Vagina (tissue), 2 donors: ENCODE measurements at regions not wholly inside any gene's neighbourhood (a gene's known extent, or its start where the extent isn't known, plus 50 kb on each side); places are given as distances from the start of the nearest gene placed in this dataset.
A peak's percentile ranks its signal among the peaks of the same experiment; 100 is the strongest.
"Not testable (repeated sequence)": the region's sequence is repeated elsewhere in the genome, so short reads cannot be mapped to it uniquely, and the experiment has no call there.

ENCODE experiments used
- DNase-seq, 2 donors: peaks; one replicate each; pipeline ENCODE4 v3.0.0-alpha.2; 2017; ENCODE audit errors: extremely low spot score in 2 of 2
- H3K27ac ChIP-seq: fragments of 200-600 bp; sonication (generic); one replicate; pipeline ENCODE4 v1.5.1; 2019
- H3K27me3 ChIP-seq: fragments of 200-600 bp; sonication (generic); one replicate; pipeline ENCODE4 v1.5.1; 2019
- H3K36me3 ChIP-seq, 2 donors: fragments of 200-600 bp; sonication (generic); one replicate each; pipeline ENCODE4 v1.5.1; 2017 to 2019
- H3K4me1 ChIP-seq: fragments of 200-600 bp; sonication (generic); one replicate; pipeline ENCODE4 v1.5.1; 2019
- H3K4me3 ChIP-seq, 2 donors: fragments of 200-600 bp; sonication (generic); 1 replicate in 1 of 2; 2 replicates in 1 of 2; pipeline ENCODE4 v1.5.1; 2016 to 2019
- H3K9me3 ChIP-seq: fragments of 200-600 bp; sonication (generic); one replicate; pipeline ENCODE4 v1.5.1; 2019
- POLR2A ChIP-seq, 2 donors: fragments of 450-650 bp; IDR thresholded peaks; one replicate each; pipeline ENCODE4 v1.6.1; 2017; ENCODE audit warnings: antibody characterized with exemption in 2 of 2, mild to moderate bottlenecking in 2 of 2, moderate library complexity in 2 of 2
- POLR2AphosphoS5 ChIP-seq, 2 donors: sonication (generic); formaldehyde crosslinking; IDR thresholded peaks; one replicate each; pipeline ENCODE4 v1.9.0; 2017; ENCODE audit warnings: antibody characterized with exemption in 2 of 2, mild to moderate bottlenecking in 2 of 2, low read depth in 1 of 2; ENCODE audit not compliant: insufficient read depth in 1 of 2
- intact Hi-C: fragments of 100-400 bp; cut with DNase I; formaldehyde crosslinking; loops from one replicate; pipeline ENCODE4 v1.15.1; 2023
- TF ChIP-seq, protein P1 (sequence below), 3 experiments: fragments of 450-650 bp in 2 of 3; fragments of 200-600 bp in 1 of 3; sonication (generic) in 1 of 3; IDR thresholded peaks; one replicate each; pipeline ENCODE4 v1.5.1; 2017 to 2019; ENCODE audit warnings: antibody characterized with exemption in 3 of 3, mild to moderate bottlenecking in 2 of 3, moderate library complexity in 2 of 3

DNA sequence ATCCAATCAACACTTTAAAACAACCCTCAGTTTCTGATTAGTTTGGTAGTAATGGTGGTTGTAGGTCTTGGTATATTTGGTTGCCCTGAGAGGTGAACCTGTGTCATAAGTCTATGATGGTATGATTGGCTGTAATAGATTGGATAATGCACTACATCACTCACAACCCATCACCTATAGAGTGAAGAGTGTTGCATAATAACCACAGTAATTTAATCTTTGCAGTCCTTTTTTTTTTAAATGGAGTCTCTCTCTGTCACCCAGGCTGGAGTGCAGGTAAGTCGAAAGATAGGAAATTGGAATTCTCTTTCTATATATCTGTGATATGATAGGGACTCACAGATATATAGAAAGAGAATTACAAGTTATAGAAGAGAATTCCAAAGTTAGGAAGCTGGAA is 133.4 kb upstream of the PGR start:
- H3K4me3 ChIP-seq = no peak overlapping the region
- H3K4me1 ChIP-seq = peaks cover 6% of the 10 kb centered on the region
- no peak for TF ChIP-seq POLR2AphosphoS5 (IDR thresholded peaks at IDR 0.05; ENCODE audit: insufficient read depth in 1 of 2, low read depth in 1 of 2)
- no peak for TF ChIP-seq POLR2A (IDR thresholded peaks at IDR 0.05)
- TF ChIP-seq, protein P1, sequence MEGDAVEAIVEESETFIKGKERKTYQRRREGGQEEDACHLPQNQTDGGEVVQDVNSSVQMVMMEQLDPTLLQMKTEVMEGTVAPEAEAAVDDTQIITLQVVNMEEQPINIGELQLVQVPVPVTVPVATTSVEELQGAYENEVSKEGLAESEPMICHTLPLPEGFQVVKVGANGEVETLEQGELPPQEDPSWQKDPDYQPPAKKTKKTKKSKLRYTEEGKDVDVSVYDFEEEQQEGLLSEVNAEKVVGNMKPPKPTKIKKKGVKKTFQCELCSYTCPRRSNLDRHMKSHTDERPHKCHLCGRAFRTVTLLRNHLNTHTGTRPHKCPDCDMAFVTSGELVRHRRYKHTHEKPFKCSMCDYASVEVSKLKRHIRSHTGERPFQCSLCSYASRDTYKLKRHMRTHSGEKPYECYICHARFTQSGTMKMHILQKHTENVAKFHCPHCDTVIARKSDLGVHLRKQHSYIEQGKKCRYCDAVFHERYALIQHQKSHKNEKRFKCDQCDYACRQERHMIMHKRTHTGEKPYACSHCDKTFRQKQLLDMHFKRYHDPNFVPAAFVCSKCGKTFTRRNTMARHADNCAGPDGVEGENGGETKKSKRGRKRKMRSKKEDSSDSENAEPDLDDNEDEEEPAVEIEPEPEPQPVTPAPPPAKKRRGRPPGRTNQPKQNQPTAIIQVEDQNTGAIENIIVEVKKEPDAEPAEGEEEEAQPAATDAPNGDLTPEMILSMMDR (IDR thresholded peaks at IDR 0.05) = no peak
- no peaks in the 10 kb centered on the region for H3K36me3 ChIP-seq
- no peaks in the 10 kb centered on the region for H3K9me3 ChIP-seq
- no peaks in the 10 kb centered on the region for H3K27me3 ChIP-seq
- no peak for DNase-seq
- intact Hi-C loops = no loop called here
- no peak overlapping the region for H3K27ac ChIP-seq

- no peaks in the 10 kb centered on the region for H3K9me3 ChIP-seq
- no peak overlapping the region for H3K4me3 ChIP-seq
- no peak overlapping the region for H3K27ac ChIP-seq
- no peaks in the 10 kb centered on the region for H3K36me3 ChIP-seq
- no peaks in the 10 kb centered on the region for H3K27me3 ChIP-seq
- intact Hi-C loops = no loop called here
- peaks cover 6% of the 10 kb centered on the region for H3K4me1 ChIP-seq
- TF ChIP-seq POLR2AphosphoS5 (IDR thresholded peaks at IDR 0.05; ENCODE audit: insufficient read depth in 1 of 2, low read depth in 1 of 2) = no peak
- TF ChIP-seq, protein P1 (IDR thresholded peaks at IDR 0.05) = no peak
- no peak for TF ChIP-seq POLR2A (IDR thresholded peaks at IDR 0.05)
- DNase-seq = no peak
Observed at GRCh38 chr11:101262258-101262657, 132.6 kb upstream of the PGR start.

DNA sequence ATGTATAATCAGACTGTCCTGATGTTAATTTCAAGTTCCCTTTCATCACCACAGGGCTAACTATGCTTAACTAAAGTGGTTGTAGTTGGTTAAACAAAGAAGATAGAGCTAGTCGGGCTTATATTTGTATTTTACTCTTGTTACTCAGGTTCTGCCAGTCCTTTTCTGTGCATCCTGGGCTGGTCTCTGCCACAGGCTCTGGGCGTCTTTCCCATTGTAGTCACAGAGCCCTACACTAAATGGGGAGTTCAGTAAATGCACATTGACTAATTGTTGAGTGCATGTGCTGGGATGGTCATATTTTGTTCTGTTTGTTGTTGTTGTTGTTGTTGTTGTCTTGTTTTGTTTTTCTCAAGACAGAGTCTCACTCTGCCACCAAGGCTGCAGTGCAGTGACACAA is 125.4 kb upstream of the PGR start:
- intact Hi-C loops = no loop called here
- DNase-seq = no peak
- Histone ChIP-seq H3K4me1 (peaks cover 8% of the 10 kb centered on the region), H3K36me3 (no peaks in the 10 kb centered on the region), H3K4me3 (no peak overlapping the region), H3K27me3 (no peaks in the 10 kb centered on the region), H3K27ac (no peak overlapping the region), H3K9me3 (no peaks in the 10 kb centered on the region)
- TF ChIP-seq, protein P1 (IDR thresholded peaks at IDR 0.05) = no peak
- TF ChIP-seq POLR2AphosphoS5 (IDR thresholded peaks at IDR 0.05; ENCODE audit: insufficient read depth in 1 of 2, low read depth in 1 of 2) (no peak), POLR2A (IDR thresholded peaks at IDR 0.05) (no peak)

DNA sequence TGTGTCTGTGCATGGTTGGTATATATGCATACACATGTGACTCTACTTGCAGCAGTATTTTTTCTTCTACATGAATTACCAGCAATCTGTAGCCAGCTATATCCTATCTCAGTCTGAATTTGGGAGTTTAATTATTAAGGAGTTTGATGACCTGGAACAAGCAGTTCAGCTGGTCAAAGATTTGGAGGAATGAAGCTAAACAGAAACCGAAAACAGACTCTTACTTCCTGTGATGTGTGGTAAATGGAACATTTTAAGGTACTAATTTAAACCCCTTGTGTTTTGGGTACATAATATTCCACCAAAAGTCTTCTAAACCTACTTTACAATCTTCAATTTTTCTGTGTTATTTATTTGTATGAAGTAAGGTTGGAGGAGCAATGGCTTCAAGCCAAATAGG is 124.4 kb upstream of the PGR start:
- Histone ChIP-seq H3K27ac (no peak overlapping the region), H3K36me3 (no peaks in the 10 kb centered on the region), H3K27me3 (no peaks in the 10 kb centered on the region), H3K9me3 (no peaks in the 10 kb centered on the region), H3K4me1 (peaks cover 8% of the 10 kb centered on the region), H3K4me3 (no peak overlapping the region)
- DNase-seq = no peak
- intact Hi-C loops = no loop called here
- no peak for TF ChIP-seq POLR2AphosphoS5 (IDR thresholded peaks at IDR 0.05; ENCODE audit: insufficient read depth in 1 of 2, low read depth in 1 of 2)
- no peak for TF ChIP-seq POLR2A (IDR thresholded peaks at IDR 0.05)
- TF ChIP-seq, protein P1 (IDR thresholded peaks at IDR 0.05) = no peak

GRCh38 chr11:101245635-101246034 is 116.0 kb upstream of the PGR start:
- H3K27ac ChIP-seq, H3K36me3 ChIP-seq, H3K27me3 ChIP-seq, intact Hi-C loops, H3K4me3 ChIP-seq, H3K4me1 ChIP-seq, DNase-seq, H3K9me3 ChIP-seq: not testable (repeated sequence)

GRCh38 chr11:101245081-101245480 is 115.5 kb upstream of the PGR start:
- H3K27ac ChIP-seq, H3K9me3 ChIP-seq, DNase-seq, H3K4me1 ChIP-seq, H3K36me3 ChIP-seq, H3K27me3 ChIP-seq, intact Hi-C loops: not testable (repeated sequence)
- H3K4me3 ChIP-seq = peak overlapping the region in 1 of 2 donors; percentile 4
